ENCODE measurements at regions not wholly inside any gene's neighbourhood (a gene's known extent, or its start where the extent isn't known, plus 50 kb on each side); places are given as distances from the start of the nearest gene placed in this dataset.

- TF ChIP-seq CTCF (IDR thresholded peaks at IDR 0.05), result no peak
- no peak for TF ChIP-seq POLR2A (IDR thresholded peaks at IDR 0.05)
Observed at GRCh38 chr4:11599064-11599463, 170.4 kb upstream of the HS3ST1 start.
